Cardiac muscle cell (in vitro differentiated cells and primary cell): ENCODE measurements at regions not wholly inside any gene's neighbourhood (a gene's known extent, or its start where the extent isn't known, plus 50 kb on each side); places are given as distances from the start of the nearest gene placed in this dataset.

Source experiments
- DNase-seq, 2 donors: peaks; one replicate each; pipeline versions ENCODE4 v3.0.0 to v3.0.0-alpha.2; 2010 to 2017; ENCODE audit warnings: low read depth in 1 of 2, low spot score in 1 of 2
- H3K27ac ChIP-seq: fragments of 200-600 bp; sonication (generic); 2 replicates; pipeline ENCODE4 v1.5.1; 2016
- H3K27me3 ChIP-seq: fragments of 200-600 bp; sonication (generic); 2 replicates; pipeline ENCODE4 v1.6.0; 2016; ENCODE audit warnings: control low read depth
- H3K36me3 ChIP-seq: fragments of 200-600 bp; sonication (generic); 2 replicates; pipeline ENCODE4 v1.5.1; 2016; ENCODE audit warnings: control low read depth
- H3K4me1 ChIP-seq: fragments of 200-600 bp; sonication (generic); 2 replicates; pipeline ENCODE4 v1.8.1; 2017; ENCODE audit warnings: low read depth, mild to moderate bottlenecking, mixed run types
- H3K4me3 ChIP-seq: fragments of 200-600 bp; sonication (generic); 2 replicates; pipeline ENCODE4 v1.5.1; 2016; ENCODE audit warnings: mild to moderate bottlenecking
- H3K9me3 ChIP-seq: fragments of 200-600 bp; sonication (generic); 2 replicates; pipeline ENCODE4 v1.5.1; 2017; ENCODE audit warnings: low read depth, mild to moderate bottlenecking, control low read depth
- CTCF ChIP-seq: IDR thresholded peaks from 2 replicates; pipeline ENCODE4 v1.5.1; 2012; ENCODE audit warnings: low read depth, mild to moderate bottlenecking, low read length

- H3K36me3 ChIP-seq: no peaks in the 10 kb centered on the region
- no peaks in the 10 kb centered on the region for H3K4me1 ChIP-seq
- H3K4me3 ChIP-seq: no peak overlapping the region
- DNase-seq: no peak
- no peak for TF ChIP-seq CTCF
- H3K9me3 ChIP-seq: no peaks in the 10 kb centered on the region
- H3K27me3 ChIP-seq: no peaks in the 10 kb centered on the region
- H3K27ac ChIP-seq: no peak overlapping the region
Measured at GRCh38 chr9:23321049-23321448, 505.0 kb downstream of the ELAVL2 start.

GRCh38 chr9:23322392-23322791 is 503.6 kb downstream of the ELAVL2 start:
- no peak for TF ChIP-seq CTCF
- Histone ChIP-seq H3K36me3 (no peaks in the 10 kb centered on the region), H3K9me3 (no peaks in the 10 kb centered on the region), H3K27me3 (no peaks in the 10 kb centered on the region), H3K4me3 (no peak overlapping the region), H3K27ac (no peak overlapping the region), H3K4me1 (no peaks in the 10 kb centered on the region)
- DNase-seq: peak in 1 of 2 donors; percentile 9

- TF ChIP-seq CTCF: no peak
- no peak overlapping the region for H3K27ac ChIP-seq
- no peaks in the 10 kb centered on the region for H3K9me3 ChIP-seq
- H3K36me3 ChIP-seq: no peaks in the 10 kb centered on the region
- no peaks in the 10 kb centered on the region for H3K4me1 ChIP-seq
- H3K4me3 ChIP-seq: no peak overlapping the region
- H3K27me3 ChIP-seq: no peaks in the 10 kb centered on the region
- DNase-seq: no peak
Measured at GRCh38 chr9:23324511-23324910, 501.5 kb downstream of the ELAVL2 start.

GRCh38 chr9:23326597-23326996 is 499.4 kb downstream of the ELAVL2 start:
- Histone ChIP-seq H3K4me3 (no peak overlapping the region), H3K27me3 (no peaks in the 10 kb centered on the region), H3K27ac (no peak overlapping the region), H3K4me1 (no peaks in the 10 kb centered on the region), H3K36me3 (no peaks in the 10 kb centered on the region), H3K9me3 (no peaks in the 10 kb centered on the region)
- no peak for DNase-seq
- TF ChIP-seq CTCF: no peak

GRCh38 chr9:23341346-23341745 is 484.7 kb downstream of the ELAVL2 start:
- DNase-seq: peak; percentile 16 to 69
- peaks cover 14% of the 10 kb centered on the region for H3K4me1 ChIP-seq
- H3K36me3 ChIP-seq: no peaks in the 10 kb centered on the region
- H3K9me3 ChIP-seq: no peaks in the 10 kb centered on the region
- no peak for TF ChIP-seq CTCF
- no peak overlapping the region for H3K4me3 ChIP-seq
- no peak overlapping the region for H3K27ac ChIP-seq
- H3K27me3 ChIP-seq: no peaks in the 10 kb centered on the region

GRCh38 chr9:23342291-23342690 is 483.7 kb downstream of the ELAVL2 start:
- DNase-seq: peak in 1 of 2 donors; percentile 77
- Histone ChIP-seq H3K27ac (no peak overlapping the region), H3K36me3 (no peaks in the 10 kb centered on the region), H3K4me1 (peaks cover 14% of the 10 kb centered on the region), H3K4me3 (no peak overlapping the region), H3K27me3 (no peaks in the 10 kb centered on the region), H3K9me3 (no peaks in the 10 kb centered on the region)
- no peak for TF ChIP-seq CTCF
